Duodenal mucosa (tissue), 2 donors: ENCODE measurements at regions not wholly inside any gene's neighbourhood (a gene's known extent, or its start where the extent isn't known, plus 50 kb on each side); places are given as distances from the start of the nearest gene placed in this dataset.

Experiments used
- H3K27ac ChIP-seq: one replicate; pipeline ENCODE4 v1.7.0; 2013; ENCODE audit warnings: low read depth, low read length
- H3K27me3 ChIP-seq, 2 donors: one replicate each; pipeline ENCODE4 v1.7.0; 2013; ENCODE audit warnings: low read length in 2 of 2, control low read depth in 1 of 2; ENCODE audit not compliant: insufficient read depth in 2 of 2, control insufficient read depth in 1 of 2
- H3K36me3 ChIP-seq, 2 donors: one replicate each; pipeline ENCODE4 v1.7.0; 2013; ENCODE audit warnings: low read length in 2 of 2, control low read depth in 1 of 2; ENCODE audit not compliant: insufficient read depth in 2 of 2, control insufficient read depth in 1 of 2
- H3K4me1 ChIP-seq, 2 donors: one replicate each; pipeline ENCODE4 v1.7.0; 2013; ENCODE audit warnings: low read length in 2 of 2, control low read depth in 1 of 2; ENCODE audit not compliant: insufficient read depth in 2 of 2, control insufficient read depth in 1 of 2
- H3K4me3 ChIP-seq, 2 donors: one replicate each; pipeline ENCODE4 v1.7.0; 2013; ENCODE audit warnings: low read length in 2 of 2, low read depth in 1 of 2
- H3K9ac ChIP-seq, 2 donors: one replicate each; pipeline ENCODE4 v1.7.0; 2013; ENCODE audit warnings: low read length in 2 of 2, low read depth in 1 of 2
- H3K9me3 ChIP-seq, 2 donors: one replicate each; pipeline ENCODE4 v1.7.0; 2013; ENCODE audit warnings: low read length in 2 of 2, control low read depth in 1 of 2; ENCODE audit not compliant: control insufficient read depth in 1 of 2

- Histone ChIP-seq H3K9ac (no peak overlapping the region), H3K4me3 (no peak overlapping the region), H3K4me1 (no peaks in the 10 kb centered on the region), H3K36me3 (no peaks in the 10 kb centered on the region), H3K27me3 (no peaks in the 10 kb centered on the region), H3K27ac (no peak overlapping the region), H3K9me3 (peaks cover 0 to 1% of the 10 kb centered on the region in 2 donors)
Measured at GRCh38 chr11:29438815-29439214, 578.0 kb downstream of the KCNA4 start.

DNA sequence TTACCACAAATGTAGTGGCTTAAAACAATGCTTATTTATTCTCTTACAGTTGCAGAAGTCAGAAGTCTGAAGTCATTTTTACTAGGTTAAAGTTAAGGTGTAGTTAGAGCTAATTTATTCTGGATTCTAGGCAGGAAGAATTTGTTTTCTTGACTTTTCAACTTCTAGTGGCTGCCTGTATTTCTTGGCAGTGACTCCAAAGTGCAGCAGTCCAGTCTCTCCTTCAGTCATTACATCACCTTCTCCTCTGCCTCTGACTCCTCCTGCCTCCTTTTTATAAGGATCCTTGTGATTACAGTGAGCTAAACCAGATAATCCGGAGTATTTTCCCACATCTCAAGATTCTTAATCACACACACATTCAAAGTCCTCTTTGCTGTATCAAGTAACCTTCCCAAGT lies 581.4 kb downstream of the KCNA4 start:
- Histone ChIP-seq H3K36me3 (no peaks in the 10 kb centered on the region), H3K4me3 (no peak overlapping the region), H3K4me1 (no peaks in the 10 kb centered on the region), H3K9me3 (peaks cover 0 to 1% of the 10 kb centered on the region in 2 donors), H3K27me3 (no peaks in the 10 kb centered on the region), H3K9ac (no peak overlapping the region), H3K27ac (no peak overlapping the region)

- Histone ChIP-seq H3K4me3 (no peak overlapping the region), H3K36me3 (no peaks in the 10 kb centered on the region), H3K9ac (no peak overlapping the region), H3K27me3 (no peaks in the 10 kb centered on the region), H3K27ac (no peak overlapping the region), H3K4me1 (no peaks in the 10 kb centered on the region), H3K9me3 (no peaks in the 10 kb centered on the region)
Measured at GRCh38 chr11:29432719-29433325, 584.0 kb downstream of the KCNA4 start.

- no peak overlapping the region for H3K9ac ChIP-seq
- H3K9me3 ChIP-seq = peaks cover 0 to 2% of the 10 kb centered on the region in 2 donors
- H3K36me3 ChIP-seq = no peaks in the 10 kb centered on the region
Measured at GRCh38 chr11:29405305-29405704, 611.5 kb downstream of the KCNA4 start.

GRCh38 chr11:29395555-29396072 lies 621.2 kb downstream of the KCNA4 start:
- H3K36me3 ChIP-seq = no peaks in the 10 kb centered on the region
- H3K4me1 ChIP-seq = no peaks in the 10 kb centered on the region
- no peaks in the 10 kb centered on the region for H3K27me3 ChIP-seq
- no peak overlapping the region for H3K27ac ChIP-seq
- no peak overlapping the region for H3K4me3 ChIP-seq
- H3K9ac ChIP-seq = no peak overlapping the region
- peaks cover 0 to 4% of the 10 kb centered on the region in 2 donors for H3K9me3 ChIP-seq

More at GRCh38 chr11:29405305-29405704, 611.5 kb downstream of the KCNA4 start:
- Histone ChIP-seq H3K4me1 (no peaks in the 10 kb centered on the region), H3K27ac (no peak overlapping the region), H3K4me3 (no peak overlapping the region), H3K27me3 (no peaks in the 10 kb centered on the region)

DNA sequence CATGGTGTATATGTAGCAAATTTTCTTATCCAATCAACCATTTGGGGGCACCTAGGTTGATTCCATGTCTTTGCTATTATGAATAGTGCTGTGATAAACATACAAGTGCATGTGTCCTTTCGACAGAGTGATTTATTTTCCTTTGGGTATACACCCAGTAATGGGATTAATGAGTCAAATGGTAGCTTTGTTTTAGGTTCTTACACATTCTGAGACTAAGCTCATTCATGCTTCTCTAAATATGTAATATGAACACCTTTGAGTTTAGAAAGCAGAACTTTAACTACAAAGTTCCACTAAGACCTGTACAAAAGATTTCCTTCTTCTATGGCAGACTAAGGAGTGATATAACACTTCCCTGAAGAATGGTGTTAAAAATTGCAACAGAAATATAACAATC lies 627.0 kb downstream of the KCNA4 start:
- Histone ChIP-seq H3K9ac (no peak overlapping the region), H3K36me3 (no peaks in the 10 kb centered on the region), H3K4me1 (no peaks in the 10 kb centered on the region), H3K27me3 (no peaks in the 10 kb centered on the region), H3K9me3 (peaks cover 0 to 3% of the 10 kb centered on the region in 2 donors), H3K4me3 (no peak overlapping the region), H3K27ac (no peak overlapping the region)

- Histone ChIP-seq H3K4me1 (no peaks in the 10 kb centered on the region), H3K9ac (no peak overlapping the region), H3K27me3 (no peaks in the 10 kb centered on the region), H3K4me3 (no peak overlapping the region), H3K27ac (no peak overlapping the region), H3K36me3 (no peaks in the 10 kb centered on the region), H3K9me3 (no peaks in the 10 kb centered on the region)
Measured at GRCh38 chr11:29373725-29374124, 643.1 kb downstream of the KCNA4 start.

GRCh38 chr11:29368126-29368525 lies 648.7 kb downstream of the KCNA4 start:
- H3K27me3 ChIP-seq = no peaks in the 10 kb centered on the region
- no peaks in the 10 kb centered on the region for H3K4me1 ChIP-seq
- H3K36me3 ChIP-seq = no peaks in the 10 kb centered on the region
- no peak overlapping the region for H3K27ac ChIP-seq
- no peak overlapping the region for H3K9ac ChIP-seq
- no peak overlapping the region for H3K4me3 ChIP-seq
- no peaks in the 10 kb centered on the region for H3K9me3 ChIP-seq

DNA sequence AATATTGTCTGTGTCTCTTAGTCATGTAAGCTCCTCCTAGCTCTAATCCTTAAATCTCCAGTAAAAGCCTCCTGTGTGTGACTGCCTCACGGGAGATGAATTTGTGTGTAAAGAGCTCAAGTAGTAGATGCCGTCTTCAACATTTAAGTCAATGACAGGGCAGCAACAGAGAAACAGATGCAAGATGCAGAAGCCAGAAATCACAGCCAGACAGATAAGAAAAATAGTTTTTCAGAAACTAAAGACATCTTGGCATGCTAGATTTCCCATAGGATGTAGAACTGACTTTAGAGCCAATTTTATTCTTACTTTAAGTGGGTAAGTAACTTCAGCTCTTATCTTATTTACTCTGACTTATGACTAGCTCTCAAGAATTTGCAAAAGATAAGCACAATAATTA lies 652.8 kb downstream of the KCNA4 start:
- no peaks in the 10 kb centered on the region for H3K9me3 ChIP-seq
- H3K27me3 ChIP-seq = no peaks in the 10 kb centered on the region
- H3K27ac ChIP-seq = no peak overlapping the region
- no peak overlapping the region for H3K4me3 ChIP-seq
- no peaks in the 10 kb centered on the region for H3K4me1 ChIP-seq
- no peaks in the 10 kb centered on the region for H3K36me3 ChIP-seq
- H3K9ac ChIP-seq = no peak overlapping the region

- Histone ChIP-seq H3K9ac (no peak overlapping the region), H3K9me3 (no peaks in the 10 kb centered on the region), H3K27me3 (no peaks in the 10 kb centered on the region), H3K4me1 (no peaks in the 10 kb centered on the region), H3K27ac (no peak overlapping the region), H3K4me3 (no peak overlapping the region), H3K36me3 (no peaks in the 10 kb centered on the region)
Measured at GRCh38 chr11:29361369-29361768, 655.5 kb downstream of the KCNA4 start.
